ENCODE measurements at regions not wholly inside any gene's neighbourhood (a gene's known extent, or its start where the extent isn't known, plus 50 kb on each side); places are given as distances from the start of the nearest gene placed in this dataset.

- DNase-seq (no peak), ATAC-seq (replicated peaks) (no peak)
- no peak overlapping the region for H3K27ac Mint-ChIP-seq
- peaks cover 0 to 3% of the 10 kb centered on the region in 2 donors for H3K9me3 Mint-ChIP-seq
- H3K27me3 Mint-ChIP-seq: no peaks in the 10 kb centered on the region
- H3K36me3 Mint-ChIP-seq: no peaks in the 10 kb centered on the region
- H3K4me3 Mint-ChIP-seq: no peak overlapping the region
- H3K4me1 Mint-ChIP-seq: no peaks in the 10 kb centered on the region
Observed at GRCh38 chr3:181823716-181824115, 112.0 kb downstream of the SOX2 start.

- ATAC-seq (replicated peaks) (no peak), DNase-seq (no peak)
- no peak overlapping the region for H3K27ac Mint-ChIP-seq
- no peaks in the 10 kb centered on the region for H3K36me3 Mint-ChIP-seq
- H3K4me3 Mint-ChIP-seq: no peak overlapping the region
- no peaks in the 10 kb centered on the region for H3K4me1 Mint-ChIP-seq
- H3K27me3 Mint-ChIP-seq: no peaks in the 10 kb centered on the region
- H3K9me3 Mint-ChIP-seq: peaks cover 0 to 2% of the 10 kb centered on the region in 2 donors
Observed at GRCh38 chr3:181824961-181825360, 113.2 kb downstream of the SOX2 start.

- Mint-ChIP-seq H3K36me3 (no peaks in the 10 kb centered on the region), H3K9me3 (no peaks in the 10 kb centered on the region), H3K4me1 (no peaks in the 10 kb centered on the region), H3K27ac (no peak overlapping the region), H3K4me3 (no peak overlapping the region), H3K27me3 (no peaks in the 10 kb centered on the region)
- ATAC-seq (replicated peaks) (no peak), DNase-seq (no peak)
Observed at GRCh38 chr3:181839039-181839915, 127.6 kb downstream of the SOX2 start.

GRCh38 chr3:181839916-181840297 is 128.2 kb downstream of the SOX2 start:
- ATAC-seq (replicated peaks) (no peak), DNase-seq (no peak)
- no peak overlapping the region for H3K4me3 Mint-ChIP-seq
- no peaks in the 10 kb centered on the region for H3K36me3 Mint-ChIP-seq
- no peaks in the 10 kb centered on the region for H3K27me3 Mint-ChIP-seq
- no peak overlapping the region for H3K27ac Mint-ChIP-seq
- no peaks in the 10 kb centered on the region for H3K9me3 Mint-ChIP-seq
- H3K4me1 Mint-ChIP-seq: no peaks in the 10 kb centered on the region

GRCh38 chr3:181844211-181844610 is 132.5 kb downstream of the SOX2 start:
- H3K4me1 Mint-ChIP-seq: no peaks in the 10 kb centered on the region
- H3K36me3 Mint-ChIP-seq: no peaks in the 10 kb centered on the region
- H3K27ac Mint-ChIP-seq: no peak overlapping the region
- DNase-seq: no peak
- H3K27me3 Mint-ChIP-seq: no peaks in the 10 kb centered on the region
- no peak overlapping the region for H3K4me3 Mint-ChIP-seq
- no peak for ATAC-seq (replicated peaks)
- no peaks in the 10 kb centered on the region for H3K9me3 Mint-ChIP-seq

GRCh38 chr3:181847276-181847675 is 135.6 kb downstream of the SOX2 start:
- H3K36me3 Mint-ChIP-seq: no peaks in the 10 kb centered on the region

GRCh38 chr3:181851063-181851462 is 139.3 kb downstream of the SOX2 start:
- Mint-ChIP-seq H3K4me1 (no peaks in the 10 kb centered on the region), H3K27ac (no peak overlapping the region), H3K27me3 (no peaks in the 10 kb centered on the region), H3K4me3 (no peak overlapping the region), H3K9me3 (peaks cover 0 to 2% of the 10 kb centered on the region in 2 donors), H3K36me3 (no peaks in the 10 kb centered on the region)
- ATAC-seq (replicated peaks): no peak
- no peak for DNase-seq

More at GRCh38 chr3:181847276-181847675, 135.6 kb downstream of the SOX2 start:
- DNase-seq: no peak
- H3K27me3 Mint-ChIP-seq: no peaks in the 10 kb centered on the region
- no peak for ATAC-seq (replicated peaks)
- H3K4me3 Mint-ChIP-seq: no peak overlapping the region
- no peak overlapping the region for H3K27ac Mint-ChIP-seq
- no peaks in the 10 kb centered on the region for H3K4me1 Mint-ChIP-seq
- no peaks in the 10 kb centered on the region for H3K9me3 Mint-ChIP-seq

GRCh38 chr3:181855825-181856224 is 144.1 kb downstream of the SOX2 start:
- no peak for DNase-seq
- Mint-ChIP-seq H3K4me3 (no peak overlapping the region), H3K9me3 (peaks cover 0 to 2% of the 10 kb centered on the region in 2 donors), H3K36me3 (no peaks in the 10 kb centered on the region), H3K27me3 (no peaks in the 10 kb centered on the region), H3K27ac (no peak overlapping the region), H3K4me1 (no peaks in the 10 kb centered on the region)
- ATAC-seq (replicated peaks): no peak

GRCh38 chr3:181859518-181859917 is 147.8 kb downstream of the SOX2 start:
- Mint-ChIP-seq H3K4me1 (no peaks in the 10 kb centered on the region), H3K9me3 (no peaks in the 10 kb centered on the region), H3K36me3 (no peaks in the 10 kb centered on the region), H3K4me3 (no peak overlapping the region), H3K27me3 (no peaks in the 10 kb centered on the region), H3K27ac (no peak overlapping the region)
- DNase-seq (no peak), ATAC-seq (replicated peaks) (no peak)

- Mint-ChIP-seq H3K27me3 (no peaks in the 10 kb centered on the region), H3K9me3 (no peaks in the 10 kb centered on the region), H3K36me3 (no peaks in the 10 kb centered on the region), H3K4me3 (no peak overlapping the region), H3K27ac (no peak overlapping the region), H3K4me1 (no peaks in the 10 kb centered on the region)
- ATAC-seq (replicated peaks) (no peak), DNase-seq (no peak)
Observed at GRCh38 chr3:181860235-181860634, 148.5 kb downstream of the SOX2 start.

GRCh38 chr3:181862502-181862901 is 150.8 kb downstream of the SOX2 start:
- Mint-ChIP-seq H3K9me3 (no peaks in the 10 kb centered on the region), H3K27ac (no peak overlapping the region), H3K27me3 (no peaks in the 10 kb centered on the region), H3K36me3 (no peaks in the 10 kb centered on the region), H3K4me3 (no peak overlapping the region), H3K4me1 (no peaks in the 10 kb centered on the region)
- no peak for ATAC-seq (replicated peaks)
- no peak for DNase-seq

- ATAC-seq (replicated peaks): no peak
- H3K27ac Mint-ChIP-seq: no peak overlapping the region
Observed at GRCh38 chr3:181868576-181869082, 156.9 kb downstream of the SOX2 start.

GRCh38 chr3:181872887-181873286 is 161.2 kb downstream of the SOX2 start:
- Mint-ChIP-seq H3K9me3 (no peaks in the 10 kb centered on the region), H3K36me3 (no peaks in the 10 kb centered on the region), H3K27ac (no peak overlapping the region), H3K4me1 (no peaks in the 10 kb centered on the region), H3K4me3 (no peak overlapping the region), H3K27me3 (no peaks in the 10 kb centered on the region)
- no peak for DNase-seq
- no peak for ATAC-seq (replicated peaks)

More at GRCh38 chr3:181868576-181869082, 156.9 kb downstream of the SOX2 start:
- no peaks in the 10 kb centered on the region for H3K4me1 Mint-ChIP-seq
- no peaks in the 10 kb centered on the region for H3K36me3 Mint-ChIP-seq
- H3K27me3 Mint-ChIP-seq: no peaks in the 10 kb centered on the region
- DNase-seq: no peak
- no peak overlapping the region for H3K4me3 Mint-ChIP-seq
- H3K9me3 Mint-ChIP-seq: no peaks in the 10 kb centered on the region

GRCh38 chr3:181879926-181880325 is 168.2 kb downstream of the SOX2 start:
- Mint-ChIP-seq H3K9me3 (no peaks in the 10 kb centered on the region), H3K27ac (no peak overlapping the region), H3K4me1 (no peaks in the 10 kb centered on the region), H3K36me3 (no peaks in the 10 kb centered on the region), H3K27me3 (no peaks in the 10 kb centered on the region), H3K4me3 (no peak overlapping the region)
- no peak for ATAC-seq (replicated peaks)
- DNase-seq: no peak

- Mint-ChIP-seq H3K4me1 (no peaks in the 10 kb centered on the region), H3K9me3 (no peaks in the 10 kb centered on the region), H3K4me3 (no peak overlapping the region), H3K36me3 (no peaks in the 10 kb centered on the region), H3K27me3 (no peaks in the 10 kb centered on the region), H3K27ac (no peak overlapping the region)
- ATAC-seq (replicated peaks) (no peak), DNase-seq (no peak)
Observed at GRCh38 chr3:181880331-181880730, 168.6 kb downstream of the SOX2 start.
